ENCODE measurements at regions not wholly inside any gene's neighbourhood (a gene's known extent, or its start where the extent isn't known, plus 50 kb on each side); places are given as distances from the start of the nearest gene placed in this dataset.

DNA sequence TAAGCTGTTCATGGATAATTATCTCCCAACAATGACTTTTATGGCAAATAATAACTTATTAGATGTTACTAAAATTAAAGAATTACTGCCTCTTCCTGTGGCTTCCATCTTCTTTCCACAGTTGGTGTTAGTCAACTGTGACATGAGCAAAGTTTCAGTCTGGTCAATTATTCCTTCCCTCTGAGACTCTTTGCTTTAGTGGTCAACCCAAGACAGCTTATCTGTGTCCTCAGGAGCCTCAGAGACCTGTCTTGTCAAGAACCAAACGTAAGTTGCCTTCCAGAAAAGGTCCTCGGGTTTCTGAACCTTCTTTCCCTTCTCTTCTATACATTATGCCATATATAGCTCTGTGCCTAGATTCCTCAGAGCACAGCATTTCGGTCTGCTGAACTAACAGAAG is 263.2 kb upstream of the ZP4 start:
- H3K9me3 ChIP-seq (ENCODE audit: low read length): no peaks in the 10 kb centered on the region
- no peaks in the 10 kb centered on the region for H3K9me2 ChIP-seq (ENCODE audit: insufficient read depth, low read length)
- no peak overlapping the region for H2AFZ ChIP-seq (ENCODE audit: low read depth, low read length)
- TF ChIP-seq EP300 (conservative IDR thresholded peaks at IDR 0.05; ENCODE audit: poor library complexity, severe bottlenecking): no peak
- no peak for TF ChIP-seq TAF1 (IDR thresholded peaks at IDR 0.05; ENCODE audit: low read depth)
- TF ChIP-seq POLR2AphosphoS5 (IDR thresholded peaks at IDR 0.05): no peak
- TF ChIP-seq, protein P1, sequence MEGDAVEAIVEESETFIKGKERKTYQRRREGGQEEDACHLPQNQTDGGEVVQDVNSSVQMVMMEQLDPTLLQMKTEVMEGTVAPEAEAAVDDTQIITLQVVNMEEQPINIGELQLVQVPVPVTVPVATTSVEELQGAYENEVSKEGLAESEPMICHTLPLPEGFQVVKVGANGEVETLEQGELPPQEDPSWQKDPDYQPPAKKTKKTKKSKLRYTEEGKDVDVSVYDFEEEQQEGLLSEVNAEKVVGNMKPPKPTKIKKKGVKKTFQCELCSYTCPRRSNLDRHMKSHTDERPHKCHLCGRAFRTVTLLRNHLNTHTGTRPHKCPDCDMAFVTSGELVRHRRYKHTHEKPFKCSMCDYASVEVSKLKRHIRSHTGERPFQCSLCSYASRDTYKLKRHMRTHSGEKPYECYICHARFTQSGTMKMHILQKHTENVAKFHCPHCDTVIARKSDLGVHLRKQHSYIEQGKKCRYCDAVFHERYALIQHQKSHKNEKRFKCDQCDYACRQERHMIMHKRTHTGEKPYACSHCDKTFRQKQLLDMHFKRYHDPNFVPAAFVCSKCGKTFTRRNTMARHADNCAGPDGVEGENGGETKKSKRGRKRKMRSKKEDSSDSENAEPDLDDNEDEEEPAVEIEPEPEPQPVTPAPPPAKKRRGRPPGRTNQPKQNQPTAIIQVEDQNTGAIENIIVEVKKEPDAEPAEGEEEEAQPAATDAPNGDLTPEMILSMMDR (IDR thresholded peaks at IDR 0.05; ENCODE audit: poor library complexity, severe bottlenecking): no peak
- TF ChIP-seq MXI1 (conservative IDR thresholded peaks at IDR 0.05; ENCODE audit: poor library complexity, severe bottlenecking): no peak
- TF ChIP-seq, protein P2, sequence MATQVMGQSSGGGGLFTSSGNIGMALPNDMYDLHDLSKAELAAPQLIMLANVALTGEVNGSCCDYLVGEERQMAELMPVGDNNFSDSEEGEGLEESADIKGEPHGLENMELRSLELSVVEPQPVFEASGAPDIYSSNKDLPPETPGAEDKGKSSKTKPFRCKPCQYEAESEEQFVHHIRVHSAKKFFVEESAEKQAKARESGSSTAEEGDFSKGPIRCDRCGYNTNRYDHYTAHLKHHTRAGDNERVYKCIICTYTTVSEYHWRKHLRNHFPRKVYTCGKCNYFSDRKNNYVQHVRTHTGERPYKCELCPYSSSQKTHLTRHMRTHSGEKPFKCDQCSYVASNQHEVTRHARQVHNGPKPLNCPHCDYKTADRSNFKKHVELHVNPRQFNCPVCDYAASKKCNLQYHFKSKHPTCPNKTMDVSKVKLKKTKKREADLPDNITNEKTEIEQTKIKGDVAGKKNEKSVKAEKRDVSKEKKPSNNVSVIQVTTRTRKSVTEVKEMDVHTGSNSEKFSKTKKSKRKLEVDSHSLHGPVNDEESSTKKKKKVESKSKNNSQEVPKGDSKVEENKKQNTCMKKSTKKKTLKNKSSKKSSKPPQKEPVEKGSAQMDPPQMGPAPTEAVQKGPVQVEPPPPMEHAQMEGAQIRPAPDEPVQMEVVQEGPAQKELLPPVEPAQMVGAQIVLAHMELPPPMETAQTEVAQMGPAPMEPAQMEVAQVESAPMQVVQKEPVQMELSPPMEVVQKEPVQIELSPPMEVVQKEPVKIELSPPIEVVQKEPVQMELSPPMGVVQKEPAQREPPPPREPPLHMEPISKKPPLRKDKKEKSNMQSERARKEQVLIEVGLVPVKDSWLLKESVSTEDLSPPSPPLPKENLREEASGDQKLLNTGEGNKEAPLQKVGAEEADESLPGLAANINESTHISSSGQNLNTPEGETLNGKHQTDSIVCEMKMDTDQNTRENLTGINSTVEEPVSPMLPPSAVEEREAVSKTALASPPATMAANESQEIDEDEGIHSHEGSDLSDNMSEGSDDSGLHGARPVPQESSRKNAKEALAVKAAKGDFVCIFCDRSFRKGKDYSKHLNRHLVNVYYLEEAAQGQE (IDR thresholded peaks at IDR 0.05; ENCODE audit: borderline replicate concordance): no peak
- no peak for TF ChIP-seq EZH2 (IDR thresholded peaks at IDR 0.05; ENCODE audit: borderline replicate concordance, insufficient read depth, low read length, poor library complexity, severe bottlenecking)
- no peak overlapping the region for H3K4me3 ChIP-seq (ENCODE audit: low read length)
- no peaks in the 10 kb centered on the region for H3K36me3 ChIP-seq (ENCODE audit: insufficient read depth, low read length)
- H3K9ac ChIP-seq (ENCODE audit: low read length): no peak overlapping the region
- no peaks in the 10 kb centered on the region for H3K27me3 ChIP-seq (ENCODE audit: insufficient read depth, low read depth, low read length)
- no peaks in the 10 kb centered on the region for H4K20me1 ChIP-seq (ENCODE audit: insufficient read depth)
- no peaks in the 10 kb centered on the region for H3K79me2 ChIP-seq (replicated peaks; ENCODE audit: insufficient read depth, low read length)
- H3F3A ChIP-seq (ENCODE audit: insufficient read depth, low read length, poor library complexity, severe bottlenecking): no peaks in the 10 kb centered on the region
- H3K4me2 ChIP-seq (ENCODE audit: low read length): no peak overlapping the region
- no peak overlapping the region for H3K27ac ChIP-seq (ENCODE audit: low read length)

DNA sequence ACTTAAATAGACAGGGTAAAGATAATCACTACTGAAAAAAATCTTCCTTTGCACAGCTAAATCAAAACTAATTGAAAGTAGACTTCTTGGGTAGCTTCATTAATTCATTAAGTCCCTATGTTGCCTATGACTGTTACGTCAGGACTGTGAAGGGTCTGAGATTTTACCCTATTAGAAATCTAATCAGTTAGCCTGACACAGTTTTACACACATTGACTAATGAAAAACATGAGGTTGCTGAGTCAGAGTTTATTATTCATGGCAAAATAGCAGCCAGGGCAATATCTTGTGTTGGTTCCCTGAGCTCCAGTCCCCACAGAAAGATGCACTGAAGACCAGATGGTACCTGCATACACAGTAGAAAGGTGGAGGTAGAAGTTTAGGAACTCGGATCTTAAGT is 262.5 kb upstream of the ZP4 start:
- Histone ChIP-seq H3K79me2 (replicated peaks; ENCODE audit: insufficient read depth, low read length) (no peaks in the 10 kb centered on the region), H3K9me2 (ENCODE audit: insufficient read depth, low read length) (no peaks in the 10 kb centered on the region), H3K27ac (ENCODE audit: low read length) (no peak overlapping the region), H3K36me3 (ENCODE audit: insufficient read depth, low read length) (no peaks in the 10 kb centered on the region), H3F3A (ENCODE audit: insufficient read depth, low read length, poor library complexity, severe bottlenecking) (no peaks in the 10 kb centered on the region), H3K27me3 (ENCODE audit: insufficient read depth, low read depth, low read length) (no peaks in the 10 kb centered on the region), H4K20me1 (ENCODE audit: insufficient read depth) (no peaks in the 10 kb centered on the region), H3K4me2 (ENCODE audit: low read length) (no peak overlapping the region), H3K9ac (ENCODE audit: low read length) (no peak overlapping the region), H2AFZ (ENCODE audit: low read depth, low read length) (no peak overlapping the region), H3K9me3 (ENCODE audit: low read length) (no peaks in the 10 kb centered on the region), H3K4me3 (ENCODE audit: low read length) (no peak overlapping the region)
- TF ChIP-seq POLR2AphosphoS5 (IDR thresholded peaks at IDR 0.05) (no peak), EP300 (conservative IDR thresholded peaks at IDR 0.05; ENCODE audit: poor library complexity, severe bottlenecking) (no peak), EZH2 (IDR thresholded peaks at IDR 0.05; ENCODE audit: borderline replicate concordance, insufficient read depth, low read length, poor library complexity, severe bottlenecking) (no peak)
- TF ChIP-seq, protein P2 (IDR thresholded peaks at IDR 0.05; ENCODE audit: borderline replicate concordance): no peak
- TF ChIP-seq, protein P1 (IDR thresholded peaks at IDR 0.05; ENCODE audit: poor library complexity, severe bottlenecking): no peak

All from neural cell (in vitro differentiated cells).